NB4 (cell line): ENCODE measurements at regions not wholly inside any gene's neighbourhood (a gene's known extent, or its start where the extent isn't known, plus 50 kb on each side); places are given as distances from the start of the nearest gene placed in this dataset.

Source experiments
- CTCF ChIP-seq: IDR thresholded peaks from one replicate; pipeline ENCODE4 v1.5.1; 2012; ENCODE audit warnings: low read depth, low read length
- MAX ChIP-seq: IDR thresholded peaks from 2 replicates; pipeline ENCODE4 v1.6.1; 2011; ENCODE audit warnings: low read depth, low read length
- MYC ChIP-seq: IDR thresholded peaks from 2 replicates; pipeline ENCODE4 v1.6.1; 2011; ENCODE audit warnings: low read depth, low read length
- POLR2A ChIP-seq: IDR thresholded peaks from 2 replicates; pipeline ENCODE4 v1.6.1; 2011; ENCODE audit warnings: mild to moderate bottlenecking; ENCODE audit not compliant: insufficient read length; ENCODE audit errors: extremely low read depth

GRCh38 chr6:22444330-22444729 is 125.0 kb upstream of the HDGFL1 start:
- TF ChIP-seq CTCF = no peak
- TF ChIP-seq MAX = no peak
- no peak for TF ChIP-seq POLR2A
- TF ChIP-seq MYC = no peak
